Body of pancreas (tissue), 4 donors: ENCODE measurements at regions not wholly inside any gene's neighbourhood (a gene's known extent, or its start where the extent isn't known, plus 50 kb on each side); places are given as distances from the start of the nearest gene placed in this dataset.

Source experiments
- ATAC-seq: fragments of 150-250 bp; one replicate; pipeline ENCODE4 v1.9.1; 2016
- DNase-seq, 4 donors: peaks; one replicate each; pipeline ENCODE4 v3.0.0-alpha.2; 2019
- H3K27ac ChIP-seq, 4 donors: fragments of 200-600 bp; sonication (generic); 1 replicate in 3 of 4; 2 replicates in 1 of 4; pipeline versions ENCODE4 v1.5.1 to v1.6.1; 2016 to 2019; ENCODE audit warnings: mild to moderate bottlenecking in 1 of 4, mixed read lengths in 1 of 4, moderate library complexity in 1 of 4
- H3K27me3 ChIP-seq, 2 donors: fragments of 200-600 bp; sonication (generic); one replicate each; pipeline ENCODE4 v1.6.0; 2016; ENCODE audit warnings: mild to moderate bottlenecking in 1 of 2
- H3K36me3 ChIP-seq, 2 donors: fragments of 200-600 bp; sonication (generic); replicated peaks in 1 of 2; 2 replicates each; pipeline ENCODE4 v1.5.1; 2016; ENCODE audit warnings: low read depth in 2 of 2; ENCODE audit not compliant: insufficient read depth in 1 of 2
- H3K4me1 ChIP-seq: fragments of 200-600 bp; sonication (generic); one replicate; pipeline ENCODE4 v1.6.0; 2016
- H3K4me3 ChIP-seq, 2 donors: fragments of 200-600 bp; sonication (generic); 1 replicate in 1 of 2; 2 replicates in 1 of 2; pipeline ENCODE4 v1.5.1; 2016 to 2019
- H3K9me3 ChIP-seq, 3 donors: fragments of 200-600 bp; sonication (generic); 1 replicate in 2 of 3; 2 replicates in 1 of 3; pipeline ENCODE4 v1.5.1; 2016
- CTCF ChIP-seq, 7 experiments: fragments of 450-650 bp in 4 of 7; fragments of 200-600 bp in 3 of 7; sonication (generic) in 3 of 7; IDR thresholded peaks; one replicate each; pipeline ENCODE4 v1.5.1; 2016 to 2019; ENCODE audit warnings: antibody characterized with exemption in 7 of 7
- POLR2A ChIP-seq, 3 donors: fragments of 450-650 bp; IDR thresholded peaks; one replicate each; pipeline ENCODE4 v1.6.1; 2016; ENCODE audit warnings: antibody characterized with exemption in 3 of 3, mild to moderate bottlenecking in 2 of 3
- WGBS, 2 donors: methylation state at CpG; one replicate each; pipeline ENCODE4 v1.1.5; 2017; 5-methylcytosine and 5-hydroxymethylcytosine counted together
- intact Hi-C: fragments of 100-400 bp; cut with DNase I; formaldehyde crosslinking; loops from one replicate; pipeline ENCODE4 v1.15.1; 2023

GRCh38 chr5:68057191-68057590 is 158.4 kb upstream of the PIK3R1 start:
- no peak overlapping the region for H3K27ac ChIP-seq
- H3K4me3 ChIP-seq, result no peak overlapping the region
- DNase-seq (no peak), ATAC-seq (no peak)
- H3K27me3 ChIP-seq, result no peaks in the 10 kb centered on the region
- intact Hi-C loops, result no loop called here
- 83 to 84% methylated on average over 4 of the region's 4 CpGs for WGBS, 2 donors
- H3K36me3 ChIP-seq, result no peaks in the 10 kb centered on the region
- no peaks in the 10 kb centered on the region for H3K9me3 ChIP-seq
- TF ChIP-seq CTCF (IDR thresholded peaks at IDR 0.05) (no peak), POLR2A (IDR thresholded peaks at IDR 0.05) (no peak)
- H3K4me1 ChIP-seq, result no peaks in the 10 kb centered on the region

- Histone ChIP-seq H3K4me1 (no peaks in the 10 kb centered on the region), H3K9me3 (no peaks in the 10 kb centered on the region), H3K27me3 (no peaks in the 10 kb centered on the region), H3K4me3 (no peak overlapping the region), H3K27ac (no peak overlapping the region), H3K36me3 (no peaks in the 10 kb centered on the region)
- intact Hi-C loops, result no loop called here
- TF ChIP-seq CTCF (IDR thresholded peaks at IDR 0.05), result no peak
- TF ChIP-seq POLR2A (IDR thresholded peaks at IDR 0.05), result no peak
- DNase-seq (no peak), ATAC-seq (no peak)
- 92 to 94% methylated on average over 1 of the region's 1 CpG for WGBS, 2 donors
Observed at GRCh38 chr5:68055686-68056085, 159.9 kb upstream of the PIK3R1 start.

- 19 to 30% methylated on average over 4 of the region's 4 CpGs for WGBS, 2 donors
- no peak for ATAC-seq
Observed at GRCh38 chr5:68054638-68055037, 160.9 kb upstream of the PIK3R1 start.

GRCh38 chr5:68053202-68053601 is 162.4 kb upstream of the PIK3R1 start:
- Histone ChIP-seq H3K27me3 (no peaks in the 10 kb centered on the region), H3K4me3 (no peak overlapping the region), H3K27ac (no peak overlapping the region), H3K9me3 (no peaks in the 10 kb centered on the region), H3K4me1 (no peaks in the 10 kb centered on the region), H3K36me3 (no peaks in the 10 kb centered on the region)
- ATAC-seq, result no peak
- TF ChIP-seq CTCF (IDR thresholded peaks at IDR 0.05), result no peak
- TF ChIP-seq POLR2A (IDR thresholded peaks at IDR 0.05), result no peak
- intact Hi-C loops, result no loop called here
- no peak for DNase-seq

More at GRCh38 chr5:68054638-68055037, 160.9 kb upstream of the PIK3R1 start:
- DNase-seq, result no peak
- no peaks in the 10 kb centered on the region for H3K4me1 ChIP-seq
- intact Hi-C loops, result no loop called here
- H3K27me3 ChIP-seq, result no peaks in the 10 kb centered on the region
- no peak for TF ChIP-seq CTCF (IDR thresholded peaks at IDR 0.05)
- TF ChIP-seq POLR2A (IDR thresholded peaks at IDR 0.05), result no peak
- H3K36me3 ChIP-seq, result no peaks in the 10 kb centered on the region
- H3K27ac ChIP-seq, result no peak overlapping the region
- H3K9me3 ChIP-seq, result no peaks in the 10 kb centered on the region
- H3K4me3 ChIP-seq, result no peak overlapping the region

GRCh38 chr5:68049053-68049713 is 166.4 kb upstream of the PIK3R1 start:
- no peak for DNase-seq
- intact Hi-C loops, result no loop called here
- ATAC-seq, result no peak

More at GRCh38 chr5:68049053-68049713, 166.4 kb upstream of the PIK3R1 start:
- Histone ChIP-seq H3K9me3 (no peaks in the 10 kb centered on the region), H3K27ac (no peak overlapping the region), H3K27me3 (no peaks in the 10 kb centered on the region), H3K4me1 (no peaks in the 10 kb centered on the region), H3K36me3 (no peaks in the 10 kb centered on the region), H3K4me3 (no peak overlapping the region)
- TF ChIP-seq POLR2A (IDR thresholded peaks at IDR 0.05) (no peak), CTCF (IDR thresholded peaks at IDR 0.05) (no peak)
- WGBS, 2 donors, result 59 to 66% methylated on average over 8 of the region's 8 CpGs
